ENCODE measurements at regions not wholly inside any gene's neighbourhood (a gene's known extent, or its start where the extent isn't known, plus 50 kb on each side); places are given as distances from the start of the nearest gene placed in this dataset.
"Not testable (repeated sequence)": the region's sequence is repeated elsewhere in the genome, so short reads cannot be mapped to it uniquely, and the experiment has no call there.

GRCh38 chr5:86199287-86199686 lies 418.5 kb upstream of the COX7C start:
- no peak overlapping the region for H3K4me3 ChIP-seq (ENCODE audit: low read depth, low read length)
- DNase-seq (ENCODE audit: low read depth) = no peak
- no peak for TF ChIP-seq CTCF (IDR thresholded peaks at IDR 0.05; ENCODE audit: low read depth, low read length, missing control alignments)
- in situ Hi-C loops (cut with HindIII; ENCODE audit: low sequenced_read_pairs) = no loop called here

- TF ChIP-seq CTCF (IDR thresholded peaks at IDR 0.05; ENCODE audit: low read depth, low read length, missing control alignments) = no peak
- H3K4me3 ChIP-seq (ENCODE audit: low read depth, low read length) = no peak overlapping the region
- DNase-seq (ENCODE audit: low read depth) = no peak
- in situ Hi-C loops (cut with HindIII; ENCODE audit: low sequenced_read_pairs) = no loop called here
These were observed 389.6 kb upstream of the COX7C start for GRCh38 chr5:86228147-86228546.

GRCh38 chr5:86232246-86232645 lies 385.5 kb upstream of the COX7C start:
- in situ Hi-C loops (cut with HindIII; ENCODE audit: low sequenced_read_pairs) = no loop called here
- H3K4me3 ChIP-seq (ENCODE audit: low read depth, low read length) = no peak overlapping the region
- DNase-seq (ENCODE audit: low read depth) = no peak
- no peak for TF ChIP-seq CTCF (IDR thresholded peaks at IDR 0.05; ENCODE audit: low read depth, low read length, missing control alignments)

GRCh38 chr5:86244153-86244552 lies 373.6 kb upstream of the COX7C start:
- in situ Hi-C loops (cut with HindIII; ENCODE audit: low sequenced_read_pairs) = no loop called here
- DNase-seq (ENCODE audit: low read depth) = no peak
- no peak overlapping the region for H3K4me3 ChIP-seq (ENCODE audit: low read depth, low read length)
- TF ChIP-seq CTCF (IDR thresholded peaks at IDR 0.05; ENCODE audit: low read depth, low read length, missing control alignments) = no peak

GRCh38 chr5:86257871-86258270 lies 359.9 kb upstream of the COX7C start:
- H3K4me3 ChIP-seq (ENCODE audit: low read depth, low read length) = no peak overlapping the region
- TF ChIP-seq CTCF (IDR thresholded peaks at IDR 0.05; ENCODE audit: low read depth, low read length, missing control alignments) = no peak
- in situ Hi-C loops (cut with HindIII; ENCODE audit: low sequenced_read_pairs) = no loop called here
- no peak for DNase-seq (ENCODE audit: low read depth)

GRCh38 chr5:86284400-86285190 lies 333.1 kb upstream of the COX7C start:
- in situ Hi-C loops (cut with HindIII; ENCODE audit: low sequenced_read_pairs); DNase-seq (ENCODE audit: low read depth); H3K4me3 ChIP-seq (ENCODE audit: low read depth, low read length): not testable (repeated sequence)

- DNase-seq (ENCODE audit: low read depth); H3K4me3 ChIP-seq (ENCODE audit: low read depth, low read length); in situ Hi-C loops (cut with HindIII; ENCODE audit: low sequenced_read_pairs): not testable (repeated sequence)
These were observed 330.3 kb upstream of the COX7C start for GRCh38 chr5:86287437-86287836.

GRCh38 chr5:86289786-86290185 lies 328.0 kb upstream of the COX7C start:
- DNase-seq (ENCODE audit: low read depth); in situ Hi-C loops (cut with HindIII; ENCODE audit: low sequenced_read_pairs); H3K4me3 ChIP-seq (ENCODE audit: low read depth, low read length): not testable (repeated sequence)

GRCh38 chr5:86292811-86293210 lies 324.9 kb upstream of the COX7C start:
- DNase-seq (ENCODE audit: low read depth); H3K4me3 ChIP-seq (ENCODE audit: low read depth, low read length); in situ Hi-C loops (cut with HindIII; ENCODE audit: low sequenced_read_pairs): not testable (repeated sequence)

- H3K4me3 ChIP-seq (ENCODE audit: low read depth, low read length); in situ Hi-C loops (cut with HindIII; ENCODE audit: low sequenced_read_pairs): not testable (repeated sequence)
These were observed 315.1 kb upstream of the COX7C start for GRCh38 chr5:86302643-86303042.

More at GRCh38 chr5:86302643-86303042, 315.1 kb upstream of the COX7C start:
- not testable (repeated sequence) for DNase-seq (ENCODE audit: low read depth)
